ENCODE measurements at regions not wholly inside any gene's neighbourhood (a gene's known extent, or its start where the extent isn't known, plus 50 kb on each side); places are given as distances from the start of the nearest gene placed in this dataset.

DNA sequence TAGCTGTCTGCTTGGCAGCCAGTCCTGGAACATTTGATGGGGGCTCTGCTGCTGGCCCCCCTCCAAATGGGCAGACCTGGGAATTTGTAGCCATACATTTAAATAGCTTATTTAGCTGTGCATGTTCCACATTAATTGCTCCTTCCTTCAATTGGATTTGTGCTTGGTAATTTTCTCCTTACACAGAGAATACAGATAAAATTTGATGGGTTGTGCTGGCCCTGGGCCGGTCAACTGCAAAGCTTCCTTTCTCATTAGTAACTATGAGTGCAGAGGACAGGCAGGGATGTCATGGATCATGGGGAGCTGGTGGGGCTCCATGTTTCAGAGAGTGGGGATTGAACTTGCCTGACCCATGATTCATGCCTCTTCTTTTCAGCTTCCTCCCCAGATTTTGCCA, 201.5 kb upstream of the GHITM start:
- intact Hi-C loops (cut with DNase I) = no loop called here
- no peak for DNase-seq (ENCODE audit: low spot score)

DNA sequence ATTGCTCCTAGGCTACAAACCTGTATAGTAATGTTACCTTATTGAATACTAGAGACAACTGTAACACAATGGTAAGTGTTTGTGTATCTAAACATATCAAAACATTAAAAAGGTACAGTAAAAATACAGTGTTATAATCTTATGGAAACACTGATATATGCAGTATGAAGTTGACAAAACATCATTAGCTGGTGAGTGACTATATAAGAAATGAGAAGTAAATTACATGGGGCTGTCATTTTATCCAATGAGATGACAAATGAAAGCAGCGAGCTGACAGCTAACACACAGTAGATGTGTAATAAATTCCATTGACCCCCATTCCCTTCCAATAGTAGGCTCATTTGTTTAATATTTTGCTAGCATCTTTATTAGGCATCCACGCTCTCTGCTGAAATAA, 198.1 kb upstream of the GHITM start:
- intact Hi-C loops (cut with DNase I) = no loop called here
- no peak for DNase-seq (ENCODE audit: low spot score)

DNA sequence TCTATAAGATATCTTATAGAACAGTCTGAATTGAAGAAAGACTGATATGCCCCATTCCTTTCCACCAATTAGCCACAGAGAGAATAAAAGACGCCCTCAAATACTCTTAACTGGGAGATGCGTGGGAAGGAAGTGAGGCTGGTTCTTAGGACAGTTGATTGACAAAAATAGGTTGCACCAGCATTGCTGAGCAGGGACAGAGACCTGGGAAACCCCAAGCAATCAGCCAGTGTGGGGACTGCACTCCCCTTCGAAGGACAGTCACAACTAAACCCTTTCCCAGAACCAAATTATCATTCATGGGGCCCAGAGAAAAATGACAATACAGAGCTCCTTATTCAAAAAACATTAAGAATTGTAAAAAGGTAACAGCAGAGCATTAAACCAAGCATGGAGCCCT, 196.9 kb upstream of the GHITM start:
- DNase-seq (ENCODE audit: low spot score) = no peak
- intact Hi-C loops (cut with DNase I) = no loop called here

DNA sequence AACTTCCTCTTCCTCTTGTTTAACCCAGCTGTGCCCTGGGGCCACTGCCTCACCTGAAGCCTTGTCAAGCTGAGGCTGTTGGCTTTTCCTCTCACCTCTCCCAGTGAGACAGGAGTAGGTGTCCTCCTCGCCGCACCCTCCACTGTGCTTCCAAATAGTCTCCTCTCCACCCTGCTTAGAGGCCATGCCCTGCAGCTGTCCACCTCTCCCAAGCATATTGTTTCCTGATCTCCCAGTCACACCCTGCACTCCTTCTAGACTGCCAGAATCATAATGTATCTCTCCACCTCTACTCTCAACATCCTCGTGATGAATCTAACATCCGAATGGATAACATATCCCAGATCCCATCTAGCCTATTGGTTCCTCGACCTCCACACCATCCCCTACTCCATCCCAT, 196.3 kb upstream of the GHITM start:
- intact Hi-C loops (cut with DNase I) = no loop called here
- DNase-seq (ENCODE audit: low spot score) = no peak

DNA sequence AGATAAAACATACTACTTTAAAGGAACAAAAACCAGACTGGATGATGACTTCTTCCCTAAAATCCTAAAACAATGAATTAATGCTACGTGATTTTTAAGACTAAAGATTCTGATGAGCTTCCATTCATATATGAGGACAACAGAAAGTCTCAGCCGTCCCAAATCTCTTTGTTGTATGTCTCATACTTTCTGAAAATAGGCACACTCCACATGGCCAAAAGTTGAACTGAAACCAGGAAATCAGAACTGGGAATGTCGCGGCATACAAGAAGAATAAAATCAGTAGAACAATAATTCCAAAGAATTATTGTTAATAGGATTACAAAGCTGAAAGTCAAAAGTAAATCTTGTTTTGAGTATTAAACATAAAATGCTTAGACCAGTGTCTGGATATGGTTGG, 195.4 kb upstream of the GHITM start:
- intact Hi-C loops (cut with DNase I) = no loop called here
- no peak for DNase-seq (ENCODE audit: low spot score)

GRCh38 chr10:83945982-83946718, 193.2 kb upstream of the GHITM start:
- DNase-seq (ENCODE audit: low spot score) = no peak
- intact Hi-C loops (cut with DNase I) = no loop called here

- no peak for DNase-seq (ENCODE audit: low spot score)
- intact Hi-C loops (cut with DNase I) = no loop called here
Observed at GRCh38 chr10:83952314-83952713, 187.0 kb upstream of the GHITM start.

DNA sequence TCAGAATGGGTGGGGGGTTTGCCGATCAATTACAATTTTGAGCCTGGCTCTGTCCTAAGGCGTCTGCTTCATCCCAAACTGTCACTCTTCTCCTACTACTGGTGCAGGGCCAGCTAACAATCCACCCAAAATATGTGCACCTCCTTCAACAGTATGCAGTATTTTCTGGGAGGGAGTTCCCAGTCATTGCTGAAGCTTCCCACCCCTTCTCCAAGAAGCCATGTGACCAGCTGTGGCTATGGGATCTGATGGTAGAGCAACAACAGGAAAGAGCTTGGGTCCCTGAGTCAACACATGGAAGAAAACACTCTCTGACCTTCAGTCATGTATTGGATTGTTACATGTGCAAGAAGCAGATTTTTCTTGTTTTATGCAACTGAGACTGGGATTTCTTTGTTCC, 185.7 kb upstream of the GHITM start:
- DNase-seq (ENCODE audit: low spot score) = no peak
- intact Hi-C loops (cut with DNase I) = no loop called here

DNA sequence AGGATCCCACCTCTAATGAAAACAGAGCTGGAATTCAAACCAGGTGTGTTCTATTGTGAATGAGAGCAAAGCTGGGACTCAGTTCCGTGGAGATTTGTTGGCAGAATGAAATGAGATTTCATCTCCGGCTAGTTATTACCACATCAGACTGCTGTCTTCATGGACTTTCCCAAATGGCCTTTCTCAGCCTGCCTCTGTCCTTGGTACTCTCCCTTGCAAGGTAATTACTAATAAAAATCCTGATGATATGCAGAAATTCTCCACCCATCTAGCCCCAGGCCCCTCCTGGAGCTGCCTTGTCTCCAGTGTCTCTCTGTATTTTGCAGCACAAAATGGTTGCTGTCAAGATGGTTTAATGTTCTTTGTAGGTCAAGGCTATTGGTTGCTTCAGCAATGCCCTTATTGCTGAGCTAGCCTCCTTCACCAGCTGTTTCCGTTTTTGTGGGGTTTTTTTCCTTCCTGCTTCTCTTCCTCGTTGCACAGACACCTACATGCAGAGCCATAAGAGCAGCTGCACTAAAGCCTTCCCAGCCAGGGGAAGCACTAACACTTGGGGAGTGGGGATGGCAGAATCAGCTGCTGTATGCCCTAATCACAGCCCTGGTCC, 185.0 kb upstream of the GHITM start:
- intact Hi-C loops (cut with DNase I) = no loop called here
- DNase-seq (ENCODE audit: low spot score) = no peak

- intact Hi-C loops (cut with DNase I) = no loop called here
- DNase-seq (ENCODE audit: low spot score) = no peak
Observed at GRCh38 chr10:83955406-83955805, 183.9 kb upstream of the GHITM start.

DNA sequence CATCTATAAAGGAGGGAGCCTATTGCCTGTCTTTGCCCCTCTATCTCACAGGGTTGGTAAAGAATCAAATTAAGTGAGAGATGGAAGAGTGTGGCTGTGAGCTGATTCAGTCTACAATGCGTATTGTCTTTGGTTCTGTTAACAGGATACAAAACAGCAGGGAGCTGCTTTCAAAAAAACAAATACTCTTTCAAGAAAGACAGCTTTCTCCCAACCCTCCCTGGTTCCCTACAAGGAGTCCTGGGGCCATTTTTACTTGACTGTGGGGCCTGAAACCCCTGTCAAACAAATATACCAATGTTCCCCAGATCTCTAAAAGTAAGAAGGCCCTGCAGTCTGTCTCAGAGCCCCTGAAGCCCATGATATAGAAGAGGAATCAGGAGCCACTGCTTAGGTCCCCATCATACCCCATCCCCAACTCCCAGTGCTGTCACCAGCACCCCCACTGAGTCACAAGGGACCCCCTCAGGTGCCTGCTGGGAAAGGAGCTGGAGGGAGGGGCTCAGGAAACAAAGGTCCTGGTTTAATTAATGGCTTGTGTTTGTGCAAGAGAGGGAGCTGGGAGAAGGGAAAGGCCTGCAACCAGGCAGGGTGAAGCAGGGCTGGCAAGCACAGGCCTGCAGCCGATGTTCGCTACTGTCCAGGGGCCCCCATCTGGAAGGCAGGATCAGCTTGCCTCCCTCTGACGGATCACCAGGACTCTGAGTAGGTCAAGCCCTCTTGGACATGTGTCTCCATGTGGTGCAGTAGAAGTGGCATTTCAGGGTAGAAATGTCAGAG, 182.0 kb upstream of the GHITM start:
- intact Hi-C loops (cut with DNase I) = no loop called here
- DNase-seq (ENCODE audit: low spot score) = no peak

GRCh38 chr10:83959328-83959727, 180.0 kb upstream of the GHITM start:
- intact Hi-C loops (cut with DNase I) = no loop called here
- DNase-seq (ENCODE audit: low spot score) = no peak

DNA sequence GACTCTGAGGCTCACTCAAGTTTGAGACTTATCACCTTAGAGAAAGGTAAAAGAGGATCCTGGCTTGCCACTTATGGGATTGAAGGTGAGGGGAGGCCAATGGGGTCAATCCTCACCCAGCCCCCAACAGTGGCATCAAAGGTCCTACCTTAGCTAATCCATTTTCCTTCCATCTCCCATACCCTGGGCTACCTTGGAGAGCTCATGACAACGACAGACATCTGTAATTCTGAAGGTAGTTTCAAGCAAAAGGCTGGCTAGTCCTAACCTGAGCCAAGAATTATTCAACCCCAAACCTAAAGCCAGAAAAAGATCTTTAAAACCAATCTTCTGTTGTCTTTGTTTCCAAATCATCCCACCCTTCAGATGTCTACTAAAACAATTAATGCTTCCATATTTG, 179.2 kb upstream of the GHITM start:
- intact Hi-C loops (cut with DNase I) = no loop called here
- no peak for DNase-seq (ENCODE audit: low spot score)

- intact Hi-C loops (cut with DNase I) = no loop called here
- DNase-seq (ENCODE audit: low spot score) = no peak
Observed at GRCh38 chr10:83961620-83962019, 177.7 kb upstream of the GHITM start.

GRCh38 chr10:83963446-83963845, 175.9 kb upstream of the GHITM start:
- intact Hi-C loops (cut with DNase I) = no loop called here

GRCh38 chr10:83965473-83965872, 173.8 kb upstream of the GHITM start:
- intact Hi-C loops (cut with DNase I) = no loop called here
- no peak for DNase-seq (ENCODE audit: low spot score)

More at GRCh38 chr10:83963446-83963845, 175.9 kb upstream of the GHITM start:
- no peak for DNase-seq (ENCODE audit: low spot score)

DNA sequence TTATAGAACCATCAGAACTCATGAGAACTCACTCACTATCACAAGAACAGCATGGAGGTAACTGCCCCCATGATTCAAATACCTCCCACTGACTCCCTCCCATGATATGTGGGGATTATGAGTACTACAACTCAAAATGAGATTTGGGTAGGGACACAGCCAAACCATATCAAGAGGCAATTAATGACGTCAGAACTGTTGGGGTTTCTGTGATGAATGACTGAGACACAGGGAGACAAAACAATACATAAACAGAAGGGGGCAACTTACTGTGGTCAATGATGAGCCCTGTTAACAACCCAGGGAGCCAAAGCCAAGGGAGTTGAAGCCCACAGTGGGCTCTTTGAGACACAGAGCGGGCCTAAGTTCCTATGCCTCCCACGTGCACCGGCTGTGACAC, 171.3 kb upstream of the GHITM start:
- intact Hi-C loops (cut with DNase I) = no loop called here
- no peak for DNase-seq (ENCODE audit: low spot score)

DNA sequence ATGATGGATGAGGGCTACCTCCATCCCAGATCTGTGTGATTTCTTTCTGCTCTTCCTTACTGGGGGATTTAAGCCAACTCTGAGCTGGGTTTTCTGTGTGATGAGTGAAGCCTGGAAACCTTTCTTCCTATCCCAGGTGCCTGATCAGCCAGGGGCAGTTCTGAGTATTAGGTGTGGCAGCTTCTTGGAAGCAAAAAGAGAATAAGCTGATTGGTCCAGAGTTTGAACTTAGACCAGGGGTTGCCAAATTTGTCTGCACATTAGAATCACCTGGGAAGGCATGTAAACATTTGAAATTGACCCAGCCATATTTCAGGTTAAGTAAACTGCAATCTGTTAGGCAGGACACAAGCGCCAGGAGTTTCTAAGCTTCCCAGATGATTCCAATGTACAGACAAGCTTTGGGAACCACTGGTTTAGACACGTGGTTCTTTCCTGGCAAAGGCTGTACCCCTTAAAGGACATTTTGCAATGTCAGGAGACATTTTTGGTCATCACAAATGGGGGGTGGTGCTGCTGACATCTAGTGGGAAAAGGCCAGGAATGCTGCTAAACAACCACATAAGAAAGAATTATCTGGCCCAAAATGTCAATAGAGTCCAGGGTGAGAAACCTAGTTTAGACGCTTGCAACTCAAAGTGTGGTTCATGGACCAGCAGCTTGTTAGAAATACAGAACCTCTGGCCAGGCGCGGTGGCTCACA, 160.5 kb upstream of the GHITM start:
- intact Hi-C loops (cut with DNase I) = no loop called here
- no peak for DNase-seq (ENCODE audit: low spot score)

GRCh38 chr10:83982812-83983211, 156.5 kb upstream of the GHITM start:
- intact Hi-C loops (cut with DNase I) = no loop called here
- DNase-seq (ENCODE audit: low spot score) = no peak

- intact Hi-C loops (cut with DNase I) = no loop called here
- DNase-seq (ENCODE audit: low spot score) = no peak
Observed at GRCh38 chr10:83983578-83984255, 155.6 kb upstream of the GHITM start.
